WTC11 (cell line): ENCODE measurements at regions not wholly inside any gene's neighbourhood (a gene's known extent, or its start where the extent isn't known, plus 50 kb on each side); places are given as distances from the start of the nearest gene placed in this dataset.

ENCODE experiments used
- ATAC-seq: fragments of 200-7000 bp; cut with Tn5 transposase; 2 replicates; pipeline ENCODE4 v1.10.0; 2021; ENCODE audit warnings: mild to moderate bottlenecking, moderate library complexity
- CTCF ChIA-PET: fragments of 300-600 bp; sonication (Branson Sonifier 250); formaldehyde crosslinking; loops from one replicate; lab custom pipeline; 2021; ENCODE audit warnings: antibody characterized with exemption; lab: Charles Lee
- POLR2A ChIA-PET: fragments of 350-600 bp; sonication (Branson Sonifier 250); formaldehyde crosslinking; loops from one replicate; lab custom pipeline; 2021; ENCODE audit warnings: antibody characterized with exemption; lab: Charles Lee
- DNase-seq: peaks from one replicate; pipeline ENCODE4 v3.0.0; 2021; ENCODE audit warnings: low spot score
- H3K27ac Mint-ChIP-seq: 2 replicates; pipeline ENCODE4 v1.8.0; 2021; ENCODE audit warnings: mixed read lengths
- H3K27me3 Mint-ChIP-seq: 2 replicates; pipeline ENCODE4 v1.8.0; 2021; ENCODE audit warnings: low read depth, mild to moderate bottlenecking, moderate library complexity, mixed read lengths
- H3K36me3 Mint-ChIP-seq: 2 replicates; pipeline ENCODE4 v1.8.0; 2021; ENCODE audit warnings: mixed read lengths
- H3K4me1 Mint-ChIP-seq: 2 replicates; pipeline ENCODE4 v1.8.0; 2022; ENCODE audit warnings: mixed read lengths
- H3K4me3 Mint-ChIP-seq: 2 replicates; pipeline ENCODE4 v1.8.0; 2021; ENCODE audit warnings: mild to moderate bottlenecking, moderate library complexity, mixed read lengths
- H3K9me3 Mint-ChIP-seq: 2 replicates; pipeline ENCODE4 v1.8.0; 2021; ENCODE audit warnings: mixed read lengths
- E2F1 ChIP-seq: sonication (generic); formaldehyde crosslinking; IDR thresholded peaks from 2 replicates; pipeline ENCODE4 v1.8.0; 2022; ENCODE audit warnings: mild to moderate bottlenecking, missing genetic modification reagents
- ETV6 ChIP-seq: sonication (generic); formaldehyde crosslinking; IDR thresholded peaks from 2 replicates; pipeline ENCODE4 v1.8.1; 2022; ENCODE audit warnings: mild to moderate bottlenecking, missing genetic modification reagents
- FOXJ3 ChIP-seq: sonication (generic); formaldehyde crosslinking; IDR thresholded peaks from 2 replicates; pipeline ENCODE4 v1.9.0; 2021; ENCODE audit warnings: missing genetic modification reagents, mild to moderate bottlenecking, borderline replicate concordance
- FOXK1 ChIP-seq: sonication (generic); formaldehyde crosslinking; IDR thresholded peaks from 2 replicates; pipeline ENCODE4 v1.8.0; 2022; ENCODE audit warnings: mild to moderate bottlenecking, moderate library complexity, missing genetic modification reagents
- MAX ChIP-seq: sonication (generic); formaldehyde crosslinking; IDR thresholded peaks from 2 replicates; pipeline ENCODE4 v1.8.0; 2022; ENCODE audit warnings: mild to moderate bottlenecking, missing genetic modification reagents
- NFE2L1 ChIP-seq: sonication (generic); formaldehyde crosslinking; IDR thresholded peaks from 2 replicates; pipeline ENCODE4 v1.8.1; 2023; ENCODE audit warnings: missing genetic modification reagents
- OVOL2 ChIP-seq: fragments of 250-450 bp; sonication (Bioruptor Pico); IDR thresholded peaks from 2 replicates; pipeline ENCODE4 v1.9.0; 2021; ENCODE audit warnings: mild to moderate bottlenecking, borderline replicate concordance
- PRDM15 ChIP-seq: sonication (generic); formaldehyde crosslinking; IDR thresholded peaks from 2 replicates; pipeline ENCODE4 v1.8.0; 2022; ENCODE audit warnings: missing genetic modification reagents
- PREB ChIP-seq: sonication (generic); formaldehyde crosslinking; IDR thresholded peaks from 2 replicates; pipeline ENCODE4 v1.8.1; 2022; ENCODE audit warnings: mild to moderate bottlenecking, missing genetic modification reagents, moderate library complexity, borderline replicate concordance
- RELA ChIP-seq: sonication (generic); formaldehyde crosslinking; IDR thresholded peaks from 2 replicates; pipeline ENCODE4 v1.8.1; 2022; ENCODE audit warnings: missing genetic modification reagents, mild to moderate bottlenecking, borderline replicate concordance
- SOX15 ChIP-seq: fragments of 250-450 bp; sonication (Bioruptor Pico); IDR thresholded peaks from 2 replicates; pipeline ENCODE4 v1.9.0; 2021; ENCODE audit warnings: mild to moderate bottlenecking
- ZBTB43 ChIP-seq: sonication (generic); formaldehyde crosslinking; IDR thresholded peaks from 2 replicates; pipeline ENCODE4 v1.8.1; 2023; ENCODE audit warnings: mild to moderate bottlenecking, missing genetic modification reagents
- ZNF138 ChIP-seq: sonication (generic); formaldehyde crosslinking; conservative IDR thresholded peaks from 2 replicates; pipeline ENCODE4 v1.8.1; 2022; ENCODE audit warnings: mild to moderate bottlenecking, moderate library complexity, missing genetic modification reagents
- ZNF219 ChIP-seq: sonication (generic); formaldehyde crosslinking; IDR thresholded peaks from 2 replicates; pipeline ENCODE4 v1.8.0; 2023; ENCODE audit warnings: missing genetic modification reagents, mild to moderate bottlenecking, borderline replicate concordance
- ZNF232 ChIP-seq: sonication (generic); formaldehyde crosslinking; IDR thresholded peaks from 2 replicates; pipeline ENCODE4 v1.8.0; 2022; ENCODE audit warnings: mild to moderate bottlenecking, missing genetic modification reagents
- ZNF281 ChIP-seq: sonication (generic); formaldehyde crosslinking; IDR thresholded peaks from 2 replicates; pipeline ENCODE4 v1.8.0; 2023; ENCODE audit warnings: mild to moderate bottlenecking, missing genetic modification reagents
- ZNF396 ChIP-seq: fragments of 250-450 bp; sonication (Bioruptor Pico); IDR thresholded peaks from 2 replicates; pipeline ENCODE4 v1.8.0; 2021; ENCODE audit warnings: mild to moderate bottlenecking, moderate library complexity, borderline replicate concordance

- ChIA-PET POLR2A (no interaction called here), CTCF (no interaction called here)
- Mint-ChIP-seq H3K27me3 (no peaks in the 10 kb centered on the region), H3K9me3 (peaks cover 3% of the 10 kb centered on the region; the same call in 1 of the 2 replicates), H3K4me1 (0 out of 2 replicates have a peak, but pooled peaks cover 3% of the 10 kb centered on the region), H3K36me3 (no peaks in the 10 kb centered on the region), H3K27ac (no peak overlapping the region), H3K4me3 (no peak overlapping the region)
- ATAC-seq (no peak), DNase-seq (no peak)
- TF ChIP-seq FOXK1 (CRISPR knock-in tag) (no peak), ZNF281 (CRISPR knock-in tag) (no peak), ZBTB43 (CRISPR knock-in tag) (no peak), FOXJ3 (no peak), E2F1 (no peak), PRDM15 (no peak), ZNF219 (CRISPR knock-in tag) (no peak), ETV6 (no peak), RELA (CRISPR knock-in tag) (no peak), ZNF396 (CRISPR knock-in tag) (no peak), MAX (CRISPR knock-in tag) (no peak), NFE2L1 (CRISPR knock-in tag) (no peak), ZNF232 (no peak), SOX15 (CRISPR knock-in tag) (no peak), ZNF138 (CRISPR knock-in tag) (no peak), OVOL2 (CRISPR knock-in tag) (no peak), PREB (CRISPR knock-in tag) (no peak)
Measured at GRCh38 chr3:174377096-174377495, 482.0 kb upstream of the NAALADL2 start.
